ENCODE measurements at regions not wholly inside any gene's neighbourhood (a gene's known extent, or its start where the extent isn't known, plus 50 kb on each side); places are given as distances from the start of the nearest gene placed in this dataset.

- Mint-ChIP-seq H3K27ac (no peak overlapping the region), H3K4me3 (peak overlapping the region; percentile 2; the same call in 1 of the 2 replicates), H3K4me1 (peaks cover 40% of the 10 kb centered on the region), H3K9me3 (0 out of 2 replicates have a peak, but pooled peaks cover under 1% of the 10 kb centered on the region), H3K36me3 (no peaks in the 10 kb centered on the region), H3K27me3 (ENCODE audit: low read depth) (0 out of 2 replicates have a peak, but pooled peaks cover 11% of the 10 kb centered on the region)
- DNase-seq (ENCODE audit: low spot score) (no peak), ATAC-seq (peak; percentile 83)
- ChIA-PET POLR2A (no interaction called here), CTCF (interaction anchor here (0.5 to 2.1 kb wide), 5 partner anchors 41 to 687 kb away, joined by 3 to 13 read pairs (median 6); no protein-coding TSS in a partner anchor)
- no peak for TF ChIP-seq ZNF532 (CRISPR knock-in tag; IDR thresholded peaks at IDR 0.05; ENCODE audit: borderline replicate concordance)
- TF ChIP-seq ZBTB21 (CRISPR knock-in tag; IDR thresholded peaks at IDR 0.05; ENCODE audit: borderline replicate concordance): no peak
- TF ChIP-seq ESRRA (CRISPR knock-in tag; IDR thresholded peaks at IDR 0.05; ENCODE audit: borderline replicate concordance): no peak
- TF ChIP-seq ZSCAN18 (CRISPR knock-in tag; IDR thresholded peaks at IDR 0.05): no peak
These were observed 114.3 kb upstream of the EPB41L4A start for GRCh38 chr5:112533362-112533761.

- H3K9me3 Mint-ChIP-seq: 0 out of 2 replicates have a peak, but pooled peaks cover 3% of the 10 kb centered on the region
- DNase-seq (ENCODE audit: low spot score): no peak
- no peak overlapping the region for H3K4me3 Mint-ChIP-seq
- ChIA-PET CTCF (interaction anchor here (2.1 kb wide), 1 partner anchor 42 kb away, joined by 10 read pairs; no protein-coding TSS in a partner anchor), POLR2A (no interaction called here)
- no peak overlapping the region for H3K27ac Mint-ChIP-seq
- peaks cover 11% of the 10 kb centered on the region; the same call in 1 of the 2 replicates for H3K27me3 Mint-ChIP-seq (ENCODE audit: low read depth)
- H3K36me3 Mint-ChIP-seq: no peaks in the 10 kb centered on the region
- peaks cover 40% of the 10 kb centered on the region for H3K4me1 Mint-ChIP-seq
- ATAC-seq: no peak
- TF ChIP-seq USF1 (CRISPR knock-in tag; IDR thresholded peaks at IDR 0.05): no peak
- TF ChIP-seq ZNF532 (CRISPR knock-in tag; IDR thresholded peaks at IDR 0.05; ENCODE audit: borderline replicate concordance): no peak
- no peak for TF ChIP-seq ZNF671 (CRISPR knock-in tag; IDR thresholded peaks at IDR 0.05)
- TF ChIP-seq NR2C2 (CRISPR knock-in tag; IDR thresholded peaks at IDR 0.05): no peak
- TF ChIP-seq TCF7 (CRISPR knock-in tag; IDR thresholded peaks at IDR 0.05; ENCODE audit: low read depth): no peak
- no peak for TF ChIP-seq ZNF512 (CRISPR knock-in tag; IDR thresholded peaks at IDR 0.05; ENCODE audit: borderline replicate concordance)
- TF ChIP-seq E2F5 (CRISPR knock-in tag; IDR thresholded peaks at IDR 0.05): no peak
- TF ChIP-seq CREM (CRISPR knock-in tag; IDR thresholded peaks at IDR 0.05): no peak
- no peak for TF ChIP-seq CTCF (IDR thresholded peaks at IDR 0.05)
- no peak for TF ChIP-seq IRF1 (CRISPR knock-in tag; IDR thresholded peaks at IDR 0.05)
- TF ChIP-seq RELA (CRISPR knock-in tag; IDR thresholded peaks at IDR 0.05; ENCODE audit: borderline replicate concordance): no peak
These were observed 115.0 kb upstream of the EPB41L4A start for GRCh38 chr5:112534067-112534583.

All from WTC11 (cell line).